RPMI8226 (cell line): ENCODE measurements at regions not wholly inside any gene's neighbourhood (a gene's known extent, or its start where the extent isn't known, plus 50 kb on each side); places are given as distances from the start of the nearest gene placed in this dataset.

Source experiments
- DNase-seq: peaks from one replicate; pipeline ENCODE4 v3.0.0-alpha.2; 2015

- no peak for DNase-seq
Observed at GRCh38 chr5:155884041-155884440, 442.9 kb upstream of the SGCD start.

- no peak for DNase-seq
Observed at GRCh38 chr5:155885199-155885598, 441.8 kb upstream of the SGCD start.

GRCh38 chr5:155886311-155887031, 440.5 kb upstream of the SGCD start:
- no peak for DNase-seq

GRCh38 chr5:155895484-155895883, 431.5 kb upstream of the SGCD start:
- DNase-seq = no peak

GRCh38 chr5:155897761-155898160, 429.2 kb upstream of the SGCD start:
- no peak for DNase-seq

GRCh38 chr5:155898284-155898683, 428.7 kb upstream of the SGCD start:
- no peak for DNase-seq

- no peak for DNase-seq
Observed at GRCh38 chr5:155903791-155904190, 423.2 kb upstream of the SGCD start.

- DNase-seq = no peak
Observed at GRCh38 chr5:155905364-155905763, 421.6 kb upstream of the SGCD start.

- no peak for DNase-seq
Observed at GRCh38 chr5:155906046-155906445, 420.9 kb upstream of the SGCD start.

- DNase-seq = no peak
Observed at GRCh38 chr5:155908543-155908942, 418.4 kb upstream of the SGCD start.

- DNase-seq = no peak
Observed at GRCh38 chr5:155912291-155912690, 414.7 kb upstream of the SGCD start.

GRCh38 chr5:155914766-155915165, 412.2 kb upstream of the SGCD start:
- DNase-seq = no peak

GRCh38 chr5:155915601-155916000, 411.4 kb upstream of the SGCD start:
- no peak for DNase-seq

GRCh38 chr5:155919126-155919525, 407.8 kb upstream of the SGCD start:
- DNase-seq = no peak

- DNase-seq = no peak
Observed at GRCh38 chr5:155919725-155920124, 407.2 kb upstream of the SGCD start.

GRCh38 chr5:155921621-155922020, 405.3 kb upstream of the SGCD start:
- DNase-seq = no peak

- no peak for DNase-seq
Observed at GRCh38 chr5:155923784-155924183, 403.2 kb upstream of the SGCD start.

- no peak for DNase-seq
Observed at GRCh38 chr5:155926031-155926430, 400.9 kb upstream of the SGCD start.

- DNase-seq = no peak
Observed at GRCh38 chr5:155926766-155927165, 400.2 kb upstream of the SGCD start.

- no peak for DNase-seq
Observed at GRCh38 chr5:155929112-155929511, 397.9 kb upstream of the SGCD start.

- no peak for DNase-seq
Observed at GRCh38 chr5:155934964-155935363, 392.0 kb upstream of the SGCD start.

GRCh38 chr5:155935723-155936122, 391.2 kb upstream of the SGCD start:
- DNase-seq = no peak

- no peak for DNase-seq
Observed at GRCh38 chr5:155936520-155937406, 390.2 kb upstream of the SGCD start.

GRCh38 chr5:155938051-155938450, 388.9 kb upstream of the SGCD start:
- DNase-seq = no peak
